CD14-positive monocyte (primary cell): ENCODE measurements at regions not wholly inside any gene's neighbourhood (a gene's known extent, or its start where the extent isn't known, plus 50 kb on each side); places are given as distances from the start of the nearest gene placed in this dataset.

Experiments
- DNase-seq, 3 donors: peaks; one replicate each; pipeline ENCODE4 v3.0.0-alpha.2; 2011 to 2022
- H2AFZ ChIP-seq: 2 replicates; pipeline ENCODE4 v1.6.0; 2012; ENCODE audit warnings: mild to moderate bottlenecking, low read depth, low read length, inconsistent platforms; ENCODE audit not compliant: insufficient read depth, poor library complexity, severe bottlenecking
- H3K27ac ChIP-seq, 2 donors: 1 replicate in 1 of 2; 2 replicates in 1 of 2; pipeline ENCODE4 v1.5.1; 2012 to 2013; ENCODE audit warnings: low read length in 2 of 2, control low read depth in 1 of 2, inconsistent platforms in 1 of 2, low read depth in 1 of 2, mild to moderate bottlenecking in 1 of 2
- H3K27me3 ChIP-seq, 2 donors: one replicate each; pipeline versions ENCODE4 v1.6.0 to v1.6.1; 2011 to 2013; ENCODE audit warnings: low read length in 2 of 2; ENCODE audit not compliant: control insufficient read depth in 2 of 2, insufficient read depth in 2 of 2
- H3K36me3 ChIP-seq, 2 donors: replicated peaks in 1 of 2; 1 replicate in 1 of 2; 2 replicates in 1 of 2; pipeline versions ENCODE4 v1.5.1 to v1.6.1; 2012 to 2013; ENCODE audit warnings: low read length in 2 of 2, control low read depth in 1 of 2, inconsistent platforms in 1 of 2, mild to moderate bottlenecking in 1 of 2; ENCODE audit not compliant: insufficient read depth in 2 of 2, control insufficient read depth in 1 of 2
- H3K4me1 ChIP-seq, 2 donors: 1 replicate in 1 of 2; 2 replicates in 1 of 2; pipeline versions ENCODE4 v1.5.1 to v1.6.1; 2012 to 2013; ENCODE audit warnings: low read length in 2 of 2, control low read depth in 1 of 2, inconsistent platforms in 1 of 2, mild to moderate bottlenecking in 1 of 2, moderate library complexity in 1 of 2; ENCODE audit not compliant: insufficient read depth in 2 of 2, control insufficient read depth in 1 of 2
- H3K4me2 ChIP-seq: replicated peaks from 2 replicates; pipeline ENCODE3; 2012; ENCODE audit warnings: low read length, moderate library complexity, mild to moderate bottlenecking; ENCODE audit not compliant: poor library complexity, severe bottlenecking; ENCODE audit errors: extremely low read depth
- H3K4me3 ChIP-seq, 3 experiments: fragments of 200-600 bp in 1 of 3; sonication (generic) in 1 of 3; replicated peaks in 1 of 3; 1 replicate in 2 of 3; 2 replicates in 1 of 3; pipeline ENCODE4 v1.5.1; 2011 to 2013; ENCODE audit warnings: low read length in 3 of 3, mild to moderate bottlenecking in 3 of 3, control low read depth in 2 of 3, low read depth in 2 of 3, inconsistent platforms in 1 of 3, moderate library complexity in 1 of 3
- H3K79me2 ChIP-seq: 2 replicates; pipeline ENCODE4 v1.6.0; 2012; ENCODE audit warnings: mild to moderate bottlenecking, control low read depth, inconsistent platforms, low read length, moderate library complexity; ENCODE audit not compliant: insufficient read depth
- H3K9ac ChIP-seq: 2 replicates; pipeline ENCODE4 v1.6.0; 2017; ENCODE audit warnings: low read length, mild to moderate bottlenecking; ENCODE audit not compliant: insufficient read depth, poor library complexity, severe bottlenecking
- H3K9me3 ChIP-seq, 2 donors: replicated peaks in 1 of 2; 1 replicate in 1 of 2; 2 replicates in 1 of 2; pipeline versions ENCODE4 v1.5.1 to v1.6.1; 2012 to 2013; ENCODE audit warnings: low read length in 2 of 2, control low read depth in 1 of 2; ENCODE audit not compliant: control insufficient read depth in 1 of 2, insufficient read depth in 1 of 2
- H4K20me1 ChIP-seq: 2 replicates; pipeline ENCODE4 v1.6.0; 2012; ENCODE audit warnings: mild to moderate bottlenecking, low read length, control low read depth, moderate library complexity; ENCODE audit not compliant: insufficient read depth
- H3K27ac Mint-ChIP-seq, 7 donors: one replicate each; pipeline ENCODE4 v1.8.0; 2020; ENCODE audit warnings: mild to moderate bottlenecking in 7 of 7, mixed read lengths in 7 of 7, moderate library complexity in 6 of 7, inconsistent platforms in 2 of 7
- H3K27me3 Mint-ChIP-seq, 3 donors: one replicate each; pipeline ENCODE4 v1.8.0; 2021 to 2022; ENCODE audit warnings: low read depth in 3 of 3, mild to moderate bottlenecking in 3 of 3, mixed read lengths in 3 of 3, moderate library complexity in 3 of 3, inconsistent platforms in 1 of 3
- H3K36me3 Mint-ChIP-seq, 2 donors: one replicate each; pipeline ENCODE4 v1.8.0; 2020; ENCODE audit warnings: mixed read lengths in 2 of 2, inconsistent platforms in 1 of 2, mild to moderate bottlenecking in 1 of 2
- H3K4me1 Mint-ChIP-seq: one replicate; pipeline ENCODE4 v1.8.0; 2020; ENCODE audit warnings: mild to moderate bottlenecking, mixed read lengths
- H3K4me3 Mint-ChIP-seq, 2 donors: one replicate each; pipeline ENCODE4 v1.8.0; 2020; ENCODE audit warnings: mild to moderate bottlenecking in 2 of 2, mixed read lengths in 2 of 2, moderate library complexity in 1 of 2
- H3K9me3 Mint-ChIP-seq, 7 donors: one replicate each; pipeline ENCODE4 v1.8.0; 2020 to 2022; ENCODE audit warnings: mixed read lengths in 7 of 7, mild to moderate bottlenecking in 6 of 7, moderate library complexity in 6 of 7, inconsistent platforms in 2 of 7
- CTCF ChIP-seq: fragments of 200-600 bp; IDR thresholded peaks from one replicate; pipeline ENCODE4 v1.8.0; 2022; ENCODE audit warnings: antibody characterized with exemption, mild to moderate bottlenecking
- WGBS: methylation state at CpG from one replicate; pipeline ENCODE4 v1.1.5; 2013; ENCODE audit warnings: missing lambda C conversion rate; ENCODE audit not compliant: insufficient coverage; 5-methylcytosine and 5-hydroxymethylcytosine counted together
- intact Hi-C, 2 donors: fragments of 100-400 bp; cut with micrococcal nuclease; formaldehyde crosslinking; loops; one replicate each; pipeline versions ENCODE4 v1.15.0 to v1.15.1; 2023

GRCh38 chr17:74012465-74012864 lies 191.0 kb upstream of the RPL38 start:
- H3K36me3 Mint-ChIP-seq = no peaks in the 10 kb centered on the region
- peaks cover 0 to 5% of the 10 kb centered on the region in 2 donors for H3K9me3 ChIP-seq
- H3K9ac ChIP-seq = no peak overlapping the region
- peak overlapping the region; percentile 17 for H2AFZ ChIP-seq
- H3K4me1 ChIP-seq = peaks cover 16 to 27% of the 10 kb centered on the region in 2 donors
- H3K9me3 Mint-ChIP-seq = peaks cover 0 to 6% (median 2%) of the 10 kb centered on the region in 7 donors
- H3K4me3 Mint-ChIP-seq = peak overlapping the region; percentile 46 to 47
- 0% methylated on average over 3 of the region's 6 CpGs for WGBS
- peaks cover 51% of the 10 kb centered on the region for H3K4me1 Mint-ChIP-seq
- no peaks in the 10 kb centered on the region for H3K27me3 ChIP-seq
- no peaks in the 10 kb centered on the region for H3K79me2 ChIP-seq
- intact Hi-C loops = no loop called here
- H3K27me3 Mint-ChIP-seq = peaks cover 4 to 12% (median 8%) of the 10 kb centered on the region in 3 donors
- no peak overlapping the region for H3K27ac ChIP-seq
- peak; percentile 28 to 52 (median 35) for DNase-seq
- H3K27ac Mint-ChIP-seq = peak overlapping the region in 3 of 7 donors; percentile 19 to 82 (median 71)
- H3K36me3 ChIP-seq = no peaks in the 10 kb centered on the region
- no peak overlapping the region for H3K4me3 ChIP-seq
- no peak for TF ChIP-seq CTCF
- H4K20me1 ChIP-seq = no peaks in the 10 kb centered on the region
- H3K4me2 ChIP-seq = peak overlapping the region; percentile 35

- 97% methylated on average over 3 of the region's 5 CpGs for WGBS
These were observed 188.2 kb upstream of the RPL38 start for GRCh38 chr17:74015316-74015715.

More at GRCh38 chr17:74015316-74015715, 188.2 kb upstream of the RPL38 start:
- Histone ChIP-seq H3K4me2 (no peak overlapping the region), H3K9me3 (peaks cover 0 to 5% of the 10 kb centered on the region in 2 donors), H3K4me3 (no peak overlapping the region), H3K27ac (no peak overlapping the region), H4K20me1 (no peaks in the 10 kb centered on the region), H3K4me1 (peaks cover 11 to 13% of the 10 kb centered on the region in 2 donors), H3K9ac (no peak overlapping the region), H3K36me3 (no peaks in the 10 kb centered on the region), H3K27me3 (no peaks in the 10 kb centered on the region), H3K79me2 (no peaks in the 10 kb centered on the region), H2AFZ (no peak overlapping the region)
- no peak for DNase-seq
- Mint-ChIP-seq H3K27ac (no peak overlapping the region), H3K9me3 (peaks cover 0 to 6% (median 2%) of the 10 kb centered on the region in 7 donors), H3K4me1 (peaks cover 33% of the 10 kb centered on the region), H3K27me3 (peaks cover 3 to 6% (median 4%) of the 10 kb centered on the region in 3 donors), H3K36me3 (no peaks in the 10 kb centered on the region), H3K4me3 (no peak overlapping the region)
- intact Hi-C loops = no loop called here
- TF ChIP-seq CTCF = no peak
